ENCODE measurements at regions not wholly inside any gene's neighbourhood (a gene's known extent, or its start where the extent isn't known, plus 50 kb on each side); places are given as distances from the start of the nearest gene placed in this dataset.
A peak's percentile ranks its signal among the peaks of the same experiment; 100 is the strongest.
"Not testable (repeated sequence)": the region's sequence is repeated elsewhere in the genome, so short reads cannot be mapped to it uniquely, and the experiment has no call there.

DNA sequence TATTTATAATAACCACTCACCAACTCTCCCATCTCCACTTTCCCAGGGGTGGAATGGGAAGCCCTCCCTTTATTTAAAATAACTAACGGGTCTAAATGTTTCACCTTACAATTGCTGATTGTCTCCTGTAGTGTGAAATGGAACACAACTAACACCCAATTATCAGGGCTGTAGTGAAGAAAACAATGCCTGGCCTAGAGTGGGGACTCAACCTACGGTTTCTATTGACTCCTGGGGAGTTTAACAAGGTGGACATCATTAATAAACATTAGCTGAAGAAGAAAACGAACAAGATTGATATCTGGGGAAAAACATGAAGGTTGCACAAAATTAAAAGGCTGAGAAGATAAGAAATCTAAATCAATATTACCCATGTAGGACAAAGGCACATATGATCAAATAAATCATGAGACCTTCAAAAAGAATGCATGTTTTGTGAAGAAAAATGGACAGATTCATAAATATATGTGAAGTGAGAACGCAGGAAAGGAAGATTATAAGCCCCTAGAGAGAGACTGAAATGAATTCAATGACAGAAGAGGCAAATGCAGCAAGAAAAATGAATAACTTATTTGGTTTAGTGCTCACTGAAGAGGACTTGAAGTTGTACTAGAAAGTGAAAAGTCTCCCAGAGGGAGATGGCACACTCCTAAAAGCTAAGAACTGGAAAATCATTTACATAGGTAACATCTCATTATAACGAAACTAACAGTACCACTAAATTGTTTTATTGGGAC is 593.0 kb upstream of the AADAT start:
- DNase-seq (ENCODE audit: low read depth, low spot score) = no peak
- Histone ChIP-seq H3K27me3 (ENCODE audit: control insufficient read depth, insufficient read depth, low read length) (no peaks in the 10 kb centered on the region), H3K4me3 (ENCODE audit: low read depth, low read length) (no peak overlapping the region), H3K9me3 (ENCODE audit: control insufficient read depth, insufficient read depth, low read length) (peaks cover 2% of the 10 kb centered on the region; the same call in 1 of the 2 replicates), H3K27ac (ENCODE audit: low read depth, low read length) (no peak overlapping the region)
- CTCF ChIA-PET = no interaction called here
- TF ChIP-seq, protein P1, sequence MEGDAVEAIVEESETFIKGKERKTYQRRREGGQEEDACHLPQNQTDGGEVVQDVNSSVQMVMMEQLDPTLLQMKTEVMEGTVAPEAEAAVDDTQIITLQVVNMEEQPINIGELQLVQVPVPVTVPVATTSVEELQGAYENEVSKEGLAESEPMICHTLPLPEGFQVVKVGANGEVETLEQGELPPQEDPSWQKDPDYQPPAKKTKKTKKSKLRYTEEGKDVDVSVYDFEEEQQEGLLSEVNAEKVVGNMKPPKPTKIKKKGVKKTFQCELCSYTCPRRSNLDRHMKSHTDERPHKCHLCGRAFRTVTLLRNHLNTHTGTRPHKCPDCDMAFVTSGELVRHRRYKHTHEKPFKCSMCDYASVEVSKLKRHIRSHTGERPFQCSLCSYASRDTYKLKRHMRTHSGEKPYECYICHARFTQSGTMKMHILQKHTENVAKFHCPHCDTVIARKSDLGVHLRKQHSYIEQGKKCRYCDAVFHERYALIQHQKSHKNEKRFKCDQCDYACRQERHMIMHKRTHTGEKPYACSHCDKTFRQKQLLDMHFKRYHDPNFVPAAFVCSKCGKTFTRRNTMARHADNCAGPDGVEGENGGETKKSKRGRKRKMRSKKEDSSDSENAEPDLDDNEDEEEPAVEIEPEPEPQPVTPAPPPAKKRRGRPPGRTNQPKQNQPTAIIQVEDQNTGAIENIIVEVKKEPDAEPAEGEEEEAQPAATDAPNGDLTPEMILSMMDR (IDR thresholded peaks at IDR 0.05; ENCODE audit: low read depth, low read length) = no peak
- POLR2A ChIA-PET = no interaction called here

DNA sequence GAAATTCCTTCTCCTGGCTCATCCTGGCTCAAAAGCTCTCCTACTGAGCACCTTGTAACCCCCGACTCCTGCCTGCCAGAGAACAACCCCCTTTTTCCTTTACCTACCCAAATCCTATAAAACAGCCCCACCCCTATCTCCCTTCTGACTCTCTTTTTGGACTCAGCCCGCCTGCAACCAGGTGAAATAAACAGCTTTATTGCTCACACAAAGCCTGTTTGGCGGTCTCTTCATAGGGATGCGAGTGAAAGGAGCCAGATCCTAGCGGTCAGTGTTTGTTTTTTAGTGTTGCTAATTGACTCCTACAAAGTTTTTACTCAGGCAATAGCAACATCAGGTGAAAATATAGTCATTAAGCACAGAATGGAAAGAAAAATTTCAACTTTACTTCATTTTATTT is 592.3 kb upstream of the AADAT start:
- H3K9me3 ChIP-seq (ENCODE audit: control insufficient read depth, insufficient read depth, low read length); H3K27me3 ChIP-seq (ENCODE audit: control insufficient read depth, insufficient read depth, low read length); H3K27ac ChIP-seq (ENCODE audit: low read depth, low read length); H3K4me3 ChIP-seq (ENCODE audit: low read depth, low read length); DNase-seq (ENCODE audit: low read depth, low spot score); POLR2A ChIA-PET; CTCF ChIA-PET: not testable (repeated sequence)

- TF ChIP-seq, protein P1 (IDR thresholded peaks at IDR 0.05; ENCODE audit: low read depth, low read length) = no peak
- Histone ChIP-seq H3K4me3 (ENCODE audit: low read depth, low read length) (no peak overlapping the region), H3K27ac (ENCODE audit: low read depth, low read length) (no peak overlapping the region), H3K9me3 (ENCODE audit: control insufficient read depth, insufficient read depth, low read length) (peaks cover 3% of the 10 kb centered on the region; the same call in 1 of the 2 replicates), H3K27me3 (ENCODE audit: control insufficient read depth, insufficient read depth, low read length) (no peaks in the 10 kb centered on the region)
- ChIA-PET POLR2A (no interaction called here), CTCF (no interaction called here)
- DNase-seq (ENCODE audit: low read depth, low spot score) = no peak
These were observed 586.0 kb upstream of the AADAT start for GRCh38 chr4:170675568-170676262.

- CTCF ChIA-PET = no interaction called here
- POLR2A ChIA-PET = no interaction called here
- no peak for DNase-seq (ENCODE audit: low read depth, low spot score)
These were observed 584.4 kb upstream of the AADAT start for GRCh38 chr4:170674176-170674575.

GRCh38 chr4:170672381-170672965 is 582.7 kb upstream of the AADAT start:
- H3K27ac ChIP-seq (ENCODE audit: low read depth, low read length) = no peak overlapping the region

More at GRCh38 chr4:170674176-170674575, 584.4 kb upstream of the AADAT start:
- peaks cover 3% of the 10 kb centered on the region; the same call in 1 of the 2 replicates for H3K9me3 ChIP-seq (ENCODE audit: control insufficient read depth, insufficient read depth, low read length)
- H3K27me3 ChIP-seq (ENCODE audit: control insufficient read depth, insufficient read depth, low read length) = no peaks in the 10 kb centered on the region
- TF ChIP-seq, protein P1 (IDR thresholded peaks at IDR 0.05; ENCODE audit: low read depth, low read length) = no peak
- no peak overlapping the region for H3K27ac ChIP-seq (ENCODE audit: low read depth, low read length)
- H3K4me3 ChIP-seq (ENCODE audit: low read depth, low read length) = no peak overlapping the region

More at GRCh38 chr4:170672381-170672965, 582.7 kb upstream of the AADAT start:
- Histone ChIP-seq H3K9me3 (ENCODE audit: control insufficient read depth, insufficient read depth, low read length) (peaks cover 3% of the 10 kb centered on the region; the same call in 1 of the 2 replicates), H3K27me3 (ENCODE audit: control insufficient read depth, insufficient read depth, low read length) (no peaks in the 10 kb centered on the region), H3K4me3 (ENCODE audit: low read depth, low read length) (no peak overlapping the region)
- CTCF ChIA-PET = no interaction called here
- DNase-seq (ENCODE audit: low read depth, low spot score) = peak; percentile 11
- POLR2A ChIA-PET = no interaction called here
- TF ChIP-seq, protein P1 (IDR thresholded peaks at IDR 0.05; ENCODE audit: low read depth, low read length) = no peak
